GM12873 (cell line): ENCODE measurements at regions not wholly inside any gene's neighbourhood (a gene's known extent, or its start where the extent isn't known, plus 50 kb on each side); places are given as distances from the start of the nearest gene placed in this dataset.

Experiments used
- TF ChIP-seq, protein P1 (sequence below): IDR thresholded peaks from 2 replicates; pipeline ENCODE4 v1.5.1; 2012; ENCODE audit warnings: low read depth, mild to moderate bottlenecking, moderate library complexity, low read length, control low read depth; ENCODE audit not compliant: insufficient read depth; ENCODE audit errors: missing control alignments

DNA sequence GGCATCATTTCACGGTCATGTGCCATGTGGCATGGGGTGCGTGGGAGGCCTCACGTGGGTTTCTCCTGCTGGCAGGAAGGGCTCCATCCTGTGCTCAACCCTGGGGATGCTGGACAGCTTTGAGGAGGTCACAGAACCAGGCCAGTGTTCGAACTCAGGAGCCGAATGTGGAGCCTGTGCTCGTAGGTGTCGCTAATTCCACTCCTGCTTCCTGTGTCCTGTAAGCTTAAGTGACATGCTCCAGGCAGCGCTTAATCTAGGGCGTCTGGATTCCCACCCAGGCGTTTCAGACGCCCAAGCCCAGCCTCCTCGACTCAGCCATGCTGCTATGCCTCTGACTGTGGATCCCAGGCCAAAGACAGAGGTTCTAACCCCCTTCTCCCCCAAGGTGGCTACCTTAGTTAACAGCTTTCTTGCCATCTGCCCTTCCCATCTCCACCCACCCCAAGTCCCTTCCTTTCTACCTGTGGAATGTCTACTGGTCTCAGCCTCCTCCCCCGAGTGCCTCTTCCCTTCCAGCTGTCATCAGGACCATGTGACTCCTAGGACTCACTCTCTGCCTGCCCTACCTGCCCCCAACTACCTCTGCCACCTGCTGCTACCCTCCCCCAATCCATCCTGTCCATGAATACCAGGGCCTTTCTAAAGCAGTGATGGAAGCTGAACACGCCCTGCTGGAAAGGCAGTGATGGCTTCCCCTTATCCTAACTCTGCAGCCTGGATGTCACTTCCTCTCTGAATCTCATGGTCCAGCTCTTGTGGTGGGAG lies 255.1 kb downstream of the CDH26 start:
- TF ChIP-seq, protein P1, sequence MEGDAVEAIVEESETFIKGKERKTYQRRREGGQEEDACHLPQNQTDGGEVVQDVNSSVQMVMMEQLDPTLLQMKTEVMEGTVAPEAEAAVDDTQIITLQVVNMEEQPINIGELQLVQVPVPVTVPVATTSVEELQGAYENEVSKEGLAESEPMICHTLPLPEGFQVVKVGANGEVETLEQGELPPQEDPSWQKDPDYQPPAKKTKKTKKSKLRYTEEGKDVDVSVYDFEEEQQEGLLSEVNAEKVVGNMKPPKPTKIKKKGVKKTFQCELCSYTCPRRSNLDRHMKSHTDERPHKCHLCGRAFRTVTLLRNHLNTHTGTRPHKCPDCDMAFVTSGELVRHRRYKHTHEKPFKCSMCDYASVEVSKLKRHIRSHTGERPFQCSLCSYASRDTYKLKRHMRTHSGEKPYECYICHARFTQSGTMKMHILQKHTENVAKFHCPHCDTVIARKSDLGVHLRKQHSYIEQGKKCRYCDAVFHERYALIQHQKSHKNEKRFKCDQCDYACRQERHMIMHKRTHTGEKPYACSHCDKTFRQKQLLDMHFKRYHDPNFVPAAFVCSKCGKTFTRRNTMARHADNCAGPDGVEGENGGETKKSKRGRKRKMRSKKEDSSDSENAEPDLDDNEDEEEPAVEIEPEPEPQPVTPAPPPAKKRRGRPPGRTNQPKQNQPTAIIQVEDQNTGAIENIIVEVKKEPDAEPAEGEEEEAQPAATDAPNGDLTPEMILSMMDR, result no peak

DNA sequence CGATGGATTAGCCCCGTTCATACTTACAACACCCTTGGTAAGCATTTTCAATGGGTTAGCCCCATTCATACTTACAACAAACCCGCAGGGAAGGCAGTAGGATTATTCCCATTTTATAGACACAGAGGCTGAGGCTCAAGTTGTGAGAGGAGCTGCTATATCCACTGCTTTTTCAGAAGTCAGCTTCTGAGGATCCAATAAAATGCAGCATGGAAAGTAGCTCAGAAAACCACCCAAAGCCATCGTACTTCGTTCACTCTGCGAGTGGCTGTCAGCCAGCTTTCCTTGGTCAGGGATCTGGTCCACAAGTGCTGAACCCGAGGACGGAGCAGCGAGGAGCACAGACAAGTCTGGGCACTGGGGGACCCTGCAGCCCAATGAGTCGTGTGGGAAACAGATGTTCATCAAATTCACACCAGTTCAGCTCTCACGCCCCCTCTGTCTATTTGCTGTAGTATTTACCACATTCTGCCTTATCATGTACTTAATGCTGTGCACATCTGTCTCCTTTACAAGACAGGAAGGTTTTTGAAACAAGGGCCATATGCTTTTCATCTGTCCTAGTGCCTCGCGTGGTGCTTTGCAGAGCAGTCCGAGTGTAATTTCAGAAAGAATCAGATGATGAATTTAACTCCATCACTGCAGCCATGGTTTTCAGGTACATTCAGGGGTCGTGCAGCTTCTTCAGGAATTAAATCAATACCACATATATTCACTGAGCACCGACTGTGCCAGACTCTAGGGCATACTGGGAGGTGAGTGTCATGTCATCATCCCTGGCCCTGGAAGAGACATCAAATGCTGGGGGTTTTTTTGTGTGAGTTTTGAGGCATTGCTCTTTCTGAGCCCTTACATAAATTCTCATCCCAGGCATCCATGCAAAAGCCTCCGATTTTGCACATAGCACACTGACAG lies 256.9 kb downstream of the CDH26 start:
- TF ChIP-seq, protein P1, result no peak

DNA sequence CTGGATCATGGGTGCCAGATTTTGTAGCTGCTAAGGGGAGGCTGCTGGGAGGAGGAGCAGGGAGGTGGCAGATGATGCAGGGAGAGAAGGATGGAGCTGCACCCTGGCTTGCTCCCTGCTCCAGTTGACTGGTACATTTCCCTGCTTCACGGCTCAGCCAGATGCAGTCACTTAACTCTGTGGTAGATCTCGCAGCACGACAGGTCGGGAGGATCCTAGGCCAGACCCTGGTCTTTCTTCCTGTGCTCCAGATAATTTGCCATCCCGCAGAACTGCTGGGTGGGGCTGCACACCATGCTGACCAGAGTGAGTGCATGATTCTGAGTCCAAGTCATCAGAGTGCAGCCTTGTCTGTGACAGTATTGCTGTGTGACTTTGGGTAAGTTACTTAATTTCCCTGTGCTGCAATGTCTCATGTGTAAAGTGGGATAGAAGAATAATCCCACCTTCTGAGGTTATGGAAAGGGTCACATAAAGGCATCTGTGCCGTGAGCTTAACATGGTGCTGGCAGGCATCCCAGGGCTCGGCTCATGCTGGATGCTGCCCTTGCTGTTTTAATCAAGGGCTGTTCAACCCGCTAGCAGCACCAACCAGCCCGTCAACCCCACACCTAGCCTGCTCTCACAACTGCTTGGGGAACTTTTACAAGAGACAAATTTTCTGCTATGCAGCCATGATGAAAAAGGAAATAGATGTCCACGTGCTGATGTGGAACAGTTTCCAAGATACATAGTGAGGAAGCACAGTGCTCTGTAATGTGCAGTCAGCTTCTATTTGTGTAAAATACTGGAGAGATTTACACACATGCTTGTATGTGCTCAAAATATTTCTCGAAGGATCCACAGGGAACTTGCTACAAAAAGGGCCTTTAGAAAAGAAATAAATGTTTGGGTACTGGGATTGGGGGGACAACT lies 257.9 kb downstream of the CDH26 start:
- TF ChIP-seq, protein P1, result no peak

DNA sequence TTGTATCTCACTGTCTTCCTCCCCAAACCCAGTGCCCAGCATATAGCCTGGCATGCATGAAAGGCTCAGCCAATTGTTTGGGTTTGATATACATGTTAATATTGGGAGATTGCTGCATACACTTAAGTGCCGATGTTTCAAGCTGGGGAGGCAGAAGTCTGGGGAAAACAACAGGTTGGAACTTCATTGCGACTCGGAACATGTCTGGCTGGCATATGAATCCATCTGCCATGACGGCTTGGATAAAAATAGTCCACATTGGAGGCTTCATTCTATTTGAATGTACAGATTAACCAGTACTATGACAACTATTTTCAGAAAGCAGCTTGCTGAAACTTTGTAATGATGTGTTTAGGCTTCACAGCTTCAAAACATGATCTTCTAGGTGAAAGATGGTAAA lies 261.0 kb downstream of the CDH26 start:
- TF ChIP-seq, protein P1, result no peak

DNA sequence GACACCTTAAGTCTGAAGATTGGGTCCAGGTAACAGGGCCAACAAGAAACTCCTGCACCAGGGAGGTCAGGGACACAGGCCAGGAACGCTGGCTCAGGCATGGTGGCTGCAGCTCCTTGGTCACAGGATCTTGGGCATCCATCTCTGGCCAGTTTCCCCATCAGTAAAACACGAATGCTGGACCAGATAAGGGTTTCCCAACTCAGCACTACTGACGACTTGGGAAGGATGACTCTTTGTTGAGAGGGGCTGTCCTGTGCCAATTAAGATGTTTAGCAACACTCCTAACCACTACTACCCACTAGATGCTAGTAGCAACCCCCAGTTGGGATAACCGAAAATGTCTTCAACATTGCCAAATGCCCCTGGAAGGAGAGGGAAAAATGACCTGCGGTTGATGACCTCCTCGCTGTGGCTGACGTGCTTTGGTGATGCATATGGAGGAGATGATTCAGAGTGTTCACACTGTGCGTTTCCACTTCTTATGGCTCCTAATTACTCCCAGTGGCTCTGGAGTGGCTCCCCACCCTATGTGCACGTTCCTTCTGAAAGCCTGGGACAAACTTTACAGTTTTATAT lies 261.9 kb downstream of the CDH26 start:
- TF ChIP-seq, protein P1, result no peak

DNA sequence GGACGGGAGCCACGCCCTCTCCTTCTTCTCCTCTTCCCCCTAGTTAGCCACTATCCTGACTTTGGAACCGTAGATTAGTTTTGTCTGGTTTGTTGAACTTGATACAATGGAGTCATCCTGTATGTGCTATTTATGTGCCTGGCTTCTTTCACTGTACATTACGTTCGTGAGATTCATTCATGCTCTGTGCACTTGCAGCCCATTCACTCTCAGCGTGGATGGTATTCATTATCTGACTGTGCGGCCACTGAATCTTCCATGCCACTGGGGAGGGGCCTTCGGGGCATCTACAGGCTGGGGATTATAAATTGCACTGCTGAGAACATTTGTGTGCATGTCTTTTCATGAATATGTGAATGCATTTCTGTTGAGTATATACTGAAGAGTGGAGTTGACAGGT lies 262.5 kb downstream of the CDH26 start:
- TF ChIP-seq, protein P1, result no peak
